Endothelial cell of umbilical vein (primary cell): ENCODE measurements at regions not wholly inside any gene's neighbourhood (a gene's known extent, or its start where the extent isn't known, plus 50 kb on each side); places are given as distances from the start of the nearest gene placed in this dataset.

ENCODE experiments used
- BruUV-seq: library from RNA; stranded (reverse); fragments of 400-500 nt; replicated peaks from 2 replicates; lab custom pipeline; 2021; lab: Mats Ljungman, UMichigan
- CTCF ChIA-PET: fragments of 300-600, 350-600 bp; sonication (Branson Sonifier 250); formaldehyde crosslinking; loops from one replicate; lab custom pipeline; 2021; ENCODE audit warnings: antibody characterized with exemption, inconsistent platforms; lab: Charles Lee
- POLR2A ChIA-PET: fragments of 300-600, 350-600 bp; sonication (Branson Sonifier 250); formaldehyde crosslinking; loops from one replicate; lab custom pipeline; 2021; ENCODE audit warnings: antibody characterized with exemption, inconsistent platforms; lab: Charles Lee
- DNase-seq: peaks from one replicate; pipeline ENCODE4 v3.0.0-alpha.2; 2011; ENCODE audit warnings: low read depth, low spot score
- FAIRE-seq: peaks from 2 replicates; lab custom pipeline; 2011; peaks lifted over from hg19 to GRCh38; lab: Jason Lieb, UNC
- H2AFZ ChIP-seq: 2 replicates; pipeline ENCODE4 v1.6.0; 2012; ENCODE audit warnings: low read depth, low read length, control low read depth, inconsistent platforms
- H3K27ac ChIP-seq: 2 replicates; pipeline ENCODE4 v1.5.1; 2011; ENCODE audit warnings: low read depth, mild to moderate bottlenecking, control low read depth, low read length, moderate library complexity; ENCODE audit not compliant: insufficient read depth
- H3K27me3 ChIP-seq, 2 experiments: 2 replicates each; pipeline versions ENCODE4 v1.6.0 to v1.6.1; 2011; ENCODE audit warnings: low read length in 2 of 2, mixed read lengths in 1 of 2; ENCODE audit not compliant: control insufficient read depth in 2 of 2, insufficient read depth in 2 of 2
- H3K36me3 ChIP-seq, 2 experiments: 2 replicates in 1 of 2; 3 replicates in 1 of 2; pipeline ENCODE4 v1.5.1; 2011; ENCODE audit warnings: low read length in 2 of 2, mild to moderate bottlenecking in 1 of 2, moderate library complexity in 1 of 2; ENCODE audit not compliant: control insufficient read depth in 2 of 2, insufficient read depth in 2 of 2; ENCODE audit errors: extremely low read depth in 1 of 2
- H3K4me1 ChIP-seq: 3 replicates; pipeline ENCODE4 v1.5.1; 2011; ENCODE audit warnings: mild to moderate bottlenecking, low read length; ENCODE audit not compliant: control insufficient read depth, insufficient read depth; ENCODE audit errors: extremely low read depth
- H3K4me2 ChIP-seq: 2 replicates; pipeline ENCODE4 v1.6.1; 2011; ENCODE audit warnings: low read length, control low read depth, mixed read lengths; ENCODE audit not compliant: insufficient read depth
- H3K4me3 ChIP-seq, 3 experiments: fragments of 200-600 bp in 1 of 3; sonication (generic), shearing (Covaris generic) in 1 of 3; replicated peaks in 1 of 3; 2 replicates each; pipeline ENCODE4 v1.5.1; 2011 to 2016; ENCODE audit warnings: control low read depth in 3 of 3, low read length in 3 of 3, mild to moderate bottlenecking in 2 of 3, inconsistent platforms in 1 of 3, low read depth in 1 of 3, moderate library complexity in 1 of 3; ENCODE audit not compliant: insufficient read depth in 1 of 3
- H3K79me2 ChIP-seq: 2 replicates; pipeline ENCODE4 v1.6.0; 2012; ENCODE audit warnings: low read length, inconsistent platforms; ENCODE audit not compliant: control insufficient read depth, insufficient read depth
- H3K9ac ChIP-seq: replicated peaks from 2 replicates; pipeline ENCODE3; 2011; ENCODE audit warnings: low read length, control low read depth; ENCODE audit not compliant: insufficient read depth; ENCODE audit errors: extremely low read depth
- H3K9me1 ChIP-seq: replicated peaks from 3 replicates; pipeline ENCODE4 v1.6.0; 2011; ENCODE audit warnings: mild to moderate bottlenecking, low read length; ENCODE audit not compliant: control insufficient read depth, insufficient read depth; ENCODE audit errors: extremely low read depth
- H3K9me3 ChIP-seq: replicated peaks from 2 replicates; pipeline ENCODE4 v1.5.1; 2012; ENCODE audit warnings: low read length, inconsistent platforms; ENCODE audit not compliant: control insufficient read depth, insufficient read depth
- H4K20me1 ChIP-seq: replicated peaks from 2 replicates; pipeline ENCODE3; 2011; ENCODE audit warnings: mild to moderate bottlenecking, low read length; ENCODE audit not compliant: control insufficient read depth, insufficient read depth; ENCODE audit errors: extremely low read depth
- CTCF ChIP-seq, 2 donors: IDR thresholded peaks; 1 replicate in 1 of 2; 2 replicates in 1 of 2; pipeline ENCODE4 v1.5.1; 2011; ENCODE audit warnings: low read length in 2 of 2, mild to moderate bottlenecking in 2 of 2, moderate library complexity in 2 of 2, control low read depth in 1 of 2, inconsistent platforms in 1 of 2, low read depth in 1 of 2; ENCODE audit not compliant: insufficient read depth in 1 of 2; ENCODE audit errors: extremely low read depth in 1 of 2
- EZH2 ChIP-seq: IDR thresholded peaks from 2 replicates; pipeline ENCODE4 v1.6.1; 2012; ENCODE audit warnings: borderline replicate concordance, low read depth, mild to moderate bottlenecking, moderate library complexity, low read length, inconsistent platforms; ENCODE audit not compliant: severe bottlenecking
- FOS ChIP-seq: IDR thresholded peaks from 2 replicates; pipeline ENCODE4 v1.6.1; 2011; ENCODE audit warnings: mild to moderate bottlenecking, low read length, moderate library complexity, borderline replicate concordance; ENCODE audit not compliant: insufficient read depth
- GATA2 ChIP-seq: IDR thresholded peaks from 2 replicates; pipeline ENCODE4 v1.7.0; 2011; ENCODE audit warnings: low read depth, mild to moderate bottlenecking, moderate library complexity, mixed read lengths, low read length; ENCODE audit not compliant: insufficient read length, insufficient read depth
- JUN ChIP-seq: IDR thresholded peaks from 2 replicates; pipeline ENCODE4 v1.6.1; 2011; ENCODE audit warnings: borderline replicate concordance, low read depth; ENCODE audit not compliant: insufficient read length, insufficient read depth
- MAX ChIP-seq: IDR thresholded peaks from 2 replicates; pipeline ENCODE4 v1.6.1; 2011; ENCODE audit not compliant: insufficient read depth, insufficient read length
- MYC ChIP-seq: IDR thresholded peaks from one replicate; pipeline ENCODE4 v1.6.1; 2011; ENCODE audit warnings: mild to moderate bottlenecking, low read depth, low read length
- POLR2A ChIP-seq: IDR thresholded peaks from 2 replicates; pipeline ENCODE4 v1.6.1; 2012; ENCODE audit warnings: low read depth, mild to moderate bottlenecking, control low read depth, low read length
- POLR2AphosphoS5 ChIP-seq: IDR thresholded peaks from 2 replicates; pipeline ENCODE4 v1.6.1; 2012; ENCODE audit warnings: low read depth, mild to moderate bottlenecking, control low read depth, low read length, moderate library complexity; ENCODE audit not compliant: insufficient read depth
- dilution Hi-C: fragments of 300-500 bp; cut with MboI; formaldehyde crosslinking; loops from one replicate; pipeline ENCODE4 v1.15.0; 2019; ENCODE audit warnings: low sequenced_read_pairs; ENCODE audit not compliant: extremely low pct_ligation_motif_present
- intact Hi-C: fragments of 100-400 bp; cut with micrococcal nuclease; formaldehyde crosslinking; loops from one replicate; pipeline ENCODE4 v1.10.0; 2022

GRCh38 chr16:26772503-26772902 is 294.2 kb upstream of the C16orf82 start:
- no peak overlapping the region for H3K27ac ChIP-seq
- FAIRE-seq = no peak
- H3K9ac ChIP-seq = no peak overlapping the region
- no peaks in the 10 kb centered on the region for H3K4me1 ChIP-seq
- no peaks in the 10 kb centered on the region for H3K79me2 ChIP-seq
- no peaks in the 10 kb centered on the region for H3K36me3 ChIP-seq
- no peak overlapping the region for H2AFZ ChIP-seq
- dilution Hi-C loops = no loop called here
- intact Hi-C loops = no loop called here
- H3K27me3 ChIP-seq = no peaks in the 10 kb centered on the region
- POLR2A ChIA-PET = no interaction called here
- no peak for TF ChIP-seq POLR2AphosphoS5
- no peak for TF ChIP-seq GATA2
- no peak for TF ChIP-seq JUN
- TF ChIP-seq EZH2 = no peak
- no peak for TF ChIP-seq POLR2A
- no peak for TF ChIP-seq CTCF (IDR thresholded peaks at IDR 0.05; ENCODE audit: extremely low read depth in 1 of 2, insufficient read depth in 1 of 2, low read depth in 1 of 2, low read length in 2 of 2)
- no peak for TF ChIP-seq FOS
- TF ChIP-seq MAX = no peak
- TF ChIP-seq MYC = no peak
- peaks cover 4% of the 10 kb centered on the region for H3K9me3 ChIP-seq
- no peaks in the 10 kb centered on the region for H3K9me1 ChIP-seq
- CTCF ChIA-PET = interaction anchor here (0.7 kb wide), 1 partner anchor 14 kb away, joined by 3 read pairs; no protein-coding TSS in a partner anchor
- H4K20me1 ChIP-seq = no peaks in the 10 kb centered on the region
- no peak overlapping the region for H3K4me3 ChIP-seq
- no peak overlapping the region for H3K4me2 ChIP-seq
- no TSS peak for BruUV-seq
- no peak for DNase-seq
